ENCODE measurements at regions not wholly inside any gene's neighbourhood (a gene's known extent, or its start where the extent isn't known, plus 50 kb on each side); places are given as distances from the start of the nearest gene placed in this dataset.

DNA sequence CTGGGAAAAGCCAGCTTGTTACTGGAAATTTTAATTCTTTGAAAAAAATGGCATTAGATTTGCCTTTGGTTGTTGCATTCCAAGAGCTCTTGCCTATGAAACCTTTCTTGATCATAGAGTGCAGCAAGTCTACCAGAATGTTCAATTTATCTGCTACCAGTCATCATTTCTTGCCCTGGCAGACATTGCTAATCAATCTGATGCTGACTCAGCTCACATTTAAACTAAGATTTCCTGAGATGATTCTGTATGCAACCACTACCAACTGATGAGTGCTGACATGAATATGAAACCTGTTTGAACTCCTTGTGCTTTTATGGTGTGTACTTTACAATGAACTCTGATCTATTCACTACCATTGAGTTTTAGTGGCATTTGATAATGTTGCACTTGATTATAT, 166.5 kb upstream of the SALL1 start:
- Histone ChIP-seq H3K4me3 (ENCODE audit: low read length in 2 of 2) (no peak overlapping the region), H3K23ac (ENCODE audit: low read depth, low read length, poor library complexity) (no peak overlapping the region), H3K36me3 (replicated peaks in 1 of 2; ENCODE audit: control insufficient read depth in 2 of 2, insufficient read depth in 2 of 2, low read length in 2 of 2) (no peaks in the 10 kb centered on the region), H3K4me1 (ENCODE audit: control insufficient read depth in 2 of 2, insufficient read depth in 1 of 2, low read depth in 1 of 2, low read length in 2 of 2) (peaks cover 0 to 5% of the 10 kb centered on the region in 2 donors), H3K4ac (ENCODE audit: low read length) (no peak overlapping the region), H2AK5ac (ENCODE audit: low read depth, low read length) (no peak overlapping the region), H2BK5ac (ENCODE audit: low read length) (no peak overlapping the region), H3K79me1 (ENCODE audit: low read depth, low read length) (no peaks in the 10 kb centered on the region), H3K9me3 (replicated peaks in 1 of 2; ENCODE audit: control insufficient read depth in 2 of 2, insufficient read depth in 1 of 2, low read depth in 1 of 2, low read length in 2 of 2) (peaks cover 0 to 2% of the 10 kb centered on the region in 2 donors), H3K4me2 (ENCODE audit: insufficient read depth, low read length, poor library complexity, severe bottlenecking) (no peak overlapping the region), H2AFZ (ENCODE audit: low read length) (no peak overlapping the region), H2BK12ac (ENCODE audit: low read length) (no peak overlapping the region), H4K91ac (ENCODE audit: low read depth, low read length, poor library complexity) (no peak overlapping the region), H3K27me3 (ENCODE audit: control insufficient read depth in 3 of 3, insufficient read depth in 3 of 3, low read depth in 1 of 3, low read length in 3 of 3) (peaks cover 0 to 4% (median 0%) of the 10 kb centered on the region in 3 experiments), H3K27ac (replicated peaks; ENCODE audit: low read length) (no peak overlapping the region), H3K18ac (ENCODE audit: low read length) (no peak overlapping the region), H3K14ac (ENCODE audit: low read length) (no peak overlapping the region), H2BK120ac (ENCODE audit: low read depth, low read length) (no peak overlapping the region), H4K8ac (ENCODE audit: low read depth, low read length) (no peak overlapping the region), H3K9ac (ENCODE audit: low read depth, low read length, poor library complexity) (no peak overlapping the region), H2BK15ac (ENCODE audit: low read length) (no peak overlapping the region)
- DNase-seq (ENCODE audit: low spot score), result no peak

DNA sequence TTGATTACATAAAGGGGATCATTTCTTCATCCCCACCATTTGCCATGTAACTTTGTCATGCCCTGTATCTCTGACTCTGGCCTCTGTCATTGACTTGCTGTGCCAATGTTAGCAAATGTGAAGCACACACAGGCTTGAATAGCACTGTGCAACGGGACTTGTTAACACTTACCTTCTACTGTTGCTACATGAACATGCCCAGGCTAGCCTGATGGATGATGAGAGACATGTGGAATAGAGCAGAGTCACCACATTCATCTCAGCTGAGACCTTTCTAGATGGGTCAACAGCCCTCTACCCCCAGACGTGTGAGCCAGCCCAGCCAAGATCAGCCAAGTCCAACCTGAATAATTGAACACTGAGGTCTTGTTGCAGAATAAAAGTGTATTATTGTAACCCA, 162.1 kb upstream of the SALL1 start:
- Histone ChIP-seq H3K4me1 (ENCODE audit: control insufficient read depth in 2 of 2, insufficient read depth in 1 of 2, low read depth in 1 of 2, low read length in 2 of 2) (peaks cover 0 to 9% of the 10 kb centered on the region in 2 donors), H3K4me2 (ENCODE audit: insufficient read depth, low read length, poor library complexity, severe bottlenecking) (no peak overlapping the region), H3K18ac (ENCODE audit: low read length) (no peak overlapping the region), H3K4ac (ENCODE audit: low read length) (no peak overlapping the region), H3K36me3 (replicated peaks in 1 of 2; ENCODE audit: control insufficient read depth in 2 of 2, insufficient read depth in 2 of 2, low read length in 2 of 2) (no peaks in the 10 kb centered on the region), H4K91ac (ENCODE audit: low read depth, low read length, poor library complexity) (no peak overlapping the region), H3K14ac (ENCODE audit: low read length) (no peak overlapping the region), H3K9ac (ENCODE audit: low read depth, low read length, poor library complexity) (no peak overlapping the region), H2BK120ac (ENCODE audit: low read depth, low read length) (no peak overlapping the region), H2AK5ac (ENCODE audit: low read depth, low read length) (no peak overlapping the region), H3K27me3 (ENCODE audit: control insufficient read depth in 3 of 3, insufficient read depth in 3 of 3, low read depth in 1 of 3, low read length in 3 of 3) (no peaks in the 10 kb centered on the region), H2BK5ac (ENCODE audit: low read length) (no peak overlapping the region), H3K23ac (ENCODE audit: low read depth, low read length, poor library complexity) (no peak overlapping the region), H3K9me3 (replicated peaks in 1 of 2; ENCODE audit: control insufficient read depth in 2 of 2, insufficient read depth in 1 of 2, low read depth in 1 of 2, low read length in 2 of 2) (peaks cover 0 to 2% of the 10 kb centered on the region in 2 donors), H3K27ac (replicated peaks; ENCODE audit: low read length) (no peak overlapping the region), H2BK15ac (ENCODE audit: low read length) (no peak overlapping the region), H4K8ac (ENCODE audit: low read depth, low read length) (no peak overlapping the region), H2BK12ac (ENCODE audit: low read length) (no peak overlapping the region), H3K79me1 (ENCODE audit: low read depth, low read length) (no peaks in the 10 kb centered on the region), H2AFZ (ENCODE audit: low read length) (no peak overlapping the region), H3K4me3 (ENCODE audit: low read length in 2 of 2) (no peak overlapping the region)
- DNase-seq (ENCODE audit: low spot score), result no peak
- no CpG with 5 or more reads among the region's 2 CpGs for WGBS, 2 donors (ENCODE audit: extremely low coverage in 2 of 2, insufficient read length in 2 of 2, insufficient replicate concordance in 1 of 2)

DNA sequence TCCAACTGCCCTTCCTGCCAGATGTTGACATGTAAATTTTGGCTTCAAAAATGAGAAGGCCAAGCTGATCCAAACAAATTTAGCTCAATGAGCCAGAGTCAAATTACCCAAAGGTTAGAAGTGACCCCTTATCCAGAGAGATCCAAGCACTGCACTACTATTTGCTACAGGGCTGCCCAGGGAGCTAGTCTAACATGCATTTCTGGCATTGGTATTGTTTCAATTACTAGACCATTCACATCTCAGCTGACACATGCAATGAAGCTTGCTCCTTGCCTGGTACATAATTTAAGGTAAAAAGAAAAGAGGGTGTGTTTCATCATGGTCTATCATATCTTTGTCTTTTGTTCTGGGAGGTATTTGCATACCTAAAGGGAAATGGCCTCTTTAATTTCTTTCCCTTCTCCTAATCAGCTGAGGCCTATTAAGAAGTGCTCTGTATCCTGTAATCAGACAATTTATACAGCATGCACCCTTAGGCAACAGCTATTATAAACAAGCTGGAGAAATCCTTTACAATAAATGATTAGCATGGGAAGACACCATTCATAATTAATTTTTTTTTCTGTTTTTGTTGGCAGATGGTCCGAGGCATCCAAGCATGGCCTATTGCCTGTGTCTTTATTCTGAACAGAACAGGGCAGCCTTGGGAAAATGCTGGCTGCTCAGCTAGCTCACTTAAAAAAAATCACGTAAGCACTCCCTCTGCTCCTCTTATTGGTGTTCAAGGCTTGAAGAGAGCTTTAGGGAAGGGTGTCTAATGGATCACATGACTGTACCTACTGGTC, 161.5 kb upstream of the SALL1 start:
- no peak overlapping the region for H2BK5ac ChIP-seq (ENCODE audit: low read length)
- H2AFZ ChIP-seq (ENCODE audit: low read length), result no peak overlapping the region
- no peak overlapping the region for H3K9ac ChIP-seq (ENCODE audit: low read depth, low read length, poor library complexity)
- H2BK15ac ChIP-seq (ENCODE audit: low read length), result no peak overlapping the region
- H3K14ac ChIP-seq (ENCODE audit: low read length), result no peak overlapping the region
- no peaks in the 10 kb centered on the region for H3K36me3 ChIP-seq (replicated peaks in 1 of 2; ENCODE audit: control insufficient read depth in 2 of 2, insufficient read depth in 2 of 2, low read length in 2 of 2)
- H3K4me3 ChIP-seq (ENCODE audit: low read length in 2 of 2), result no peak overlapping the region
- no peak for DNase-seq (ENCODE audit: low spot score)
- no peak overlapping the region for H4K91ac ChIP-seq (ENCODE audit: low read depth, low read length, poor library complexity)
- no peaks in the 10 kb centered on the region for H3K79me1 ChIP-seq (ENCODE audit: low read depth, low read length)
- no peak overlapping the region for H3K4me2 ChIP-seq (ENCODE audit: insufficient read depth, low read length, poor library complexity, severe bottlenecking)
- no peak overlapping the region for H3K4ac ChIP-seq (ENCODE audit: low read length)
- H2BK12ac ChIP-seq (ENCODE audit: low read length), result no peak overlapping the region
- no peak overlapping the region for H3K27ac ChIP-seq (replicated peaks; ENCODE audit: low read length)
- peaks cover 0 to 11% of the 10 kb centered on the region in 2 donors for H3K4me1 ChIP-seq (ENCODE audit: control insufficient read depth in 2 of 2, insufficient read depth in 1 of 2, low read depth in 1 of 2, low read length in 2 of 2)
- H4K8ac ChIP-seq (ENCODE audit: low read depth, low read length), result no peak overlapping the region
- H3K23ac ChIP-seq (ENCODE audit: low read depth, low read length, poor library complexity), result no peak overlapping the region
- H3K27me3 ChIP-seq (ENCODE audit: control insufficient read depth in 3 of 3, insufficient read depth in 3 of 3, low read depth in 1 of 3, low read length in 3 of 3), result no peaks in the 10 kb centered on the region
- no peak overlapping the region for H2BK120ac ChIP-seq (ENCODE audit: low read depth, low read length)
- no peak overlapping the region for H2AK5ac ChIP-seq (ENCODE audit: low read depth, low read length)
- no CpG with 5 or more reads among the region's 2 CpGs for WGBS, 2 donors (ENCODE audit: extremely low coverage in 2 of 2, insufficient read length in 2 of 2, insufficient replicate concordance in 1 of 2)
- no peak overlapping the region for H3K18ac ChIP-seq (ENCODE audit: low read length)
- peaks cover 0 to 2% of the 10 kb centered on the region in 2 donors for H3K9me3 ChIP-seq (replicated peaks in 1 of 2; ENCODE audit: control insufficient read depth in 2 of 2, insufficient read depth in 1 of 2, low read depth in 1 of 2, low read length in 2 of 2)

DNA sequence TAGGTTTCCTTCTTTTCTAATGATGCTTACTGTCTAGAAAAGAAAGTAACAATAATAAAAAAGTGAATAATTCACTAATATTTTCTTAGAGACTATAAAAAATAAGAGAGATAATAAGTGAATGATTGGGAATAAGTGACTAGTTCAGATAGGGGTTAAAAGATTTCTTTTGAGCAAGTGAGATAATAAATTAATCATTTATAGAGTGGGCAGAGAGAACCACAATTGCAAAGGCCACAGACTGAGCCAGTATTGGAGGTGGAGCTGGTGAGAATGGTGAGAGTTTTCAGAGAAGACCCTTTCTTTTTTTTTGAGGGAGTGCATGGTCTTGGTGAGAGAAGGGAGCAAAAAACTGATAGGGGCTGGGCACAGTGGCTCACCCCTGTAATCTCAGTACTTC, 159.1 kb upstream of the SALL1 start:
- H3K36me3 ChIP-seq (replicated peaks in 1 of 2; ENCODE audit: control insufficient read depth in 2 of 2, insufficient read depth in 2 of 2, low read length in 2 of 2), result no peaks in the 10 kb centered on the region
- H3K9me3 ChIP-seq (replicated peaks in 1 of 2; ENCODE audit: control insufficient read depth in 2 of 2, insufficient read depth in 1 of 2, low read depth in 1 of 2, low read length in 2 of 2), result peaks cover 2% of the 10 kb centered on the region in 2 donors
- H4K8ac ChIP-seq (ENCODE audit: low read depth, low read length), result no peak overlapping the region
- no peak overlapping the region for H4K91ac ChIP-seq (ENCODE audit: low read depth, low read length, poor library complexity)
- no peak overlapping the region for H3K23ac ChIP-seq (ENCODE audit: low read depth, low read length, poor library complexity)
- no peak overlapping the region for H2BK120ac ChIP-seq (ENCODE audit: low read depth, low read length)
- DNase-seq (ENCODE audit: low spot score), result no peak
- H3K4me3 ChIP-seq (ENCODE audit: low read length in 2 of 2), result no peak overlapping the region
- H2AFZ ChIP-seq (ENCODE audit: low read length), result no peak overlapping the region
- H3K4me1 ChIP-seq (ENCODE audit: control insufficient read depth in 2 of 2, insufficient read depth in 1 of 2, low read depth in 1 of 2, low read length in 2 of 2), result peaks cover 4 to 22% of the 10 kb centered on the region in 2 donors
- no peak overlapping the region for H3K14ac ChIP-seq (ENCODE audit: low read length)
- no peak overlapping the region for H2BK15ac ChIP-seq (ENCODE audit: low read length)
- no peak overlapping the region for H3K27ac ChIP-seq (replicated peaks; ENCODE audit: low read length)
- H2AK5ac ChIP-seq (ENCODE audit: low read depth, low read length), result no peak overlapping the region
- H3K79me1 ChIP-seq (ENCODE audit: low read depth, low read length), result no peaks in the 10 kb centered on the region
- H2BK5ac ChIP-seq (ENCODE audit: low read length), result no peak overlapping the region
- H3K27me3 ChIP-seq (ENCODE audit: control insufficient read depth in 3 of 3, insufficient read depth in 3 of 3, low read depth in 1 of 3, low read length in 3 of 3), result no peaks in the 10 kb centered on the region
- H2BK12ac ChIP-seq (ENCODE audit: low read length), result no peak overlapping the region
- H3K4ac ChIP-seq (ENCODE audit: low read length), result no peak overlapping the region
- no peak overlapping the region for H3K18ac ChIP-seq (ENCODE audit: low read length)
- no peak overlapping the region for H3K4me2 ChIP-seq (ENCODE audit: insufficient read depth, low read length, poor library complexity, severe bottlenecking)
- H3K9ac ChIP-seq (ENCODE audit: low read depth, low read length, poor library complexity), result no peak overlapping the region

Data from neuronal stem cell (in vitro differentiated cells).